ENCODE measurements at regions not wholly inside any gene's neighbourhood (a gene's known extent, or its start where the extent isn't known, plus 50 kb on each side); places are given as distances from the start of the nearest gene placed in this dataset.
"Not testable (repeated sequence)": the region's sequence is repeated elsewhere in the genome, so short reads cannot be mapped to it uniquely, and the experiment has no call there.

GRCh38 chr1:227508431-227508830 is 54.9 kb upstream of the ZNF678 start:
- no peak for FAIRE-seq

- not testable (repeated sequence) for FAIRE-seq
These were observed 56.6 kb upstream of the ZNF678 start for GRCh38 chr1:227506490-227507393.

GRCh38 chr1:227496045-227496444 is 67.3 kb upstream of the ZNF678 start:
- FAIRE-seq, result not testable (repeated sequence)

- not testable (repeated sequence) for FAIRE-seq
These were observed 69.3 kb upstream of the ZNF678 start for GRCh38 chr1:227493863-227494551.

- FAIRE-seq, result no peak
These were observed 72.9 kb upstream of the ZNF678 start for GRCh38 chr1:227490478-227490877.

- FAIRE-seq, result no peak
These were observed 73.4 kb upstream of the ZNF678 start for GRCh38 chr1:227490001-227490400.

GRCh38 chr1:227489572-227489971 is 73.8 kb upstream of the ZNF678 start:
- FAIRE-seq, result no peak

- FAIRE-seq, result no peak
These were observed 75.8 kb upstream of the ZNF678 start for GRCh38 chr1:227487606-227488005.

- no peak for FAIRE-seq
These were observed 76.8 kb upstream of the ZNF678 start for GRCh38 chr1:227486559-227486958.

GRCh38 chr1:227482023-227482299 is 81.4 kb upstream of the ZNF678 start:
- FAIRE-seq, result no peak

- not testable (repeated sequence) for FAIRE-seq
These were observed 89.3 kb upstream of the ZNF678 start for GRCh38 chr1:227474072-227474471.

GRCh38 chr1:227472772-227473171 is 90.6 kb upstream of the ZNF678 start:
- FAIRE-seq, result no peak

GRCh38 chr1:227470688-227471087 is 92.7 kb upstream of the ZNF678 start:
- FAIRE-seq, result no peak

GRCh38 chr1:227469708-227470107 is 93.6 kb upstream of the ZNF678 start:
- no peak for FAIRE-seq

GRCh38 chr1:227466039-227466645 is 97.2 kb upstream of the ZNF678 start:
- no peak for FAIRE-seq

GRCh38 chr1:227465256-227465655 is 98.1 kb upstream of the ZNF678 start:
- no peak for FAIRE-seq

- no peak for FAIRE-seq
These were observed 103.4 kb upstream of the ZNF678 start for GRCh38 chr1:227459977-227460376.

GRCh38 chr1:227459326-227459841 is 104.0 kb upstream of the ZNF678 start:
- no peak for FAIRE-seq

- no peak for FAIRE-seq
These were observed 108.7 kb upstream of the ZNF678 start for GRCh38 chr1:227454686-227455085.

- no peak for FAIRE-seq
These were observed 109.6 kb upstream of the ZNF678 start for GRCh38 chr1:227453631-227454355.

GRCh38 chr1:227451954-227452353 is 111.4 kb upstream of the ZNF678 start:
- no peak for FAIRE-seq

GRCh38 chr1:227451057-227451456 is 112.3 kb upstream of the ZNF678 start:
- FAIRE-seq, result no peak

- no peak for FAIRE-seq
These were observed 112.9 kb upstream of the ZNF678 start for GRCh38 chr1:227450489-227450888.
